H1 (cell line): ENCODE measurements at regions not wholly inside any gene's neighbourhood (a gene's known extent, or its start where the extent isn't known, plus 50 kb on each side); places are given as distances from the start of the nearest gene placed in this dataset.

Experiments used
- CTCF ChIA-PET: fragments of 300-600 bp; sonication (Branson Sonifier 250); formaldehyde crosslinking; loops from one replicate; lab custom pipeline; 2021; ENCODE audit not compliant: partially characterized antibody; lab: Charles Lee
- POLR2A ChIA-PET: fragments of 300-600 bp; sonication (Branson Sonifier 250); formaldehyde crosslinking; loops from one replicate; lab custom pipeline; 2021; ENCODE audit warnings: inconsistent platforms; ENCODE audit not compliant: partially characterized antibody; lab: Charles Lee
- DNase-seq, 2 experiments: peaks; one replicate each; pipeline versions ENCODE4 v3.0.0 to v3.0.0-alpha.2; 2010 to 2022; ENCODE audit warnings: low spot score in 2 of 2, low read depth in 1 of 2, mixed read lengths in 1 of 2
- FAIRE-seq: peaks from 2 replicates; lab custom pipeline; 2011; peaks lifted over from hg19 to GRCh38; lab: Jason Lieb, UNC
- H2AFZ ChIP-seq: 2 replicates; pipeline ENCODE4 v1.8.1; 2012; ENCODE audit warnings: low read length, inconsistent platforms
- H2AK5ac ChIP-seq: 2 replicates; pipeline ENCODE4 v1.6.1; 2013; ENCODE audit warnings: low read depth, low read length
- H2BK120ac ChIP-seq: replicated peaks from 2 replicates; pipeline ENCODE3; 2013; ENCODE audit warnings: low read depth, low read length, inconsistent platforms
- H2BK12ac ChIP-seq: 2 replicates; pipeline ENCODE4 v1.6.1; 2013; ENCODE audit warnings: low read depth, low read length
- H2BK15ac ChIP-seq: 2 replicates; pipeline ENCODE4 v1.6.1; 2013; ENCODE audit warnings: low read length
- H2BK20ac ChIP-seq: 2 replicates; pipeline ENCODE4 v1.6.1; 2013; ENCODE audit warnings: low read length
- H2BK5ac ChIP-seq: 2 replicates; pipeline ENCODE4 v1.6.1; 2013; ENCODE audit warnings: low read depth, low read length
- H3K14ac ChIP-seq: 2 replicates; pipeline ENCODE4 v1.6.1; 2013; ENCODE audit warnings: inconsistent platforms; ENCODE audit not compliant: insufficient read length
- H3K18ac ChIP-seq: 2 replicates; pipeline ENCODE4 v1.6.1; 2013; ENCODE audit warnings: low read length; ENCODE audit errors: extremely low read depth
- H3K23ac ChIP-seq: 2 replicates; pipeline ENCODE4 v1.6.1; 2013; ENCODE audit warnings: inconsistent platforms; ENCODE audit not compliant: insufficient read length
- H3K23me2 ChIP-seq: 2 replicates; pipeline ENCODE4 v1.6.1; 2013; ENCODE audit warnings: low read depth, low read length
- H3K27ac ChIP-seq: 2 replicates; pipeline ENCODE4 v1.6.1; 2011; ENCODE audit warnings: low read depth, low read length, inconsistent platforms
- H3K27me3 ChIP-seq, 4 experiments: replicated peaks in 1 of 4; 1 replicate in 1 of 4; 2 replicates in 3 of 4; pipeline versions ENCODE4 v1.6.1 to v1.8.1; 2011 to 2013; ENCODE audit warnings: low read length in 3 of 4, mild to moderate bottlenecking in 3 of 4, inconsistent platforms in 2 of 4, mixed read lengths in 2 of 4, moderate library complexity in 1 of 4; ENCODE audit not compliant: control insufficient read depth in 3 of 4, insufficient read depth in 3 of 4; ENCODE audit errors: extremely low read depth in 1 of 4
- H3K36me3 ChIP-seq, 4 experiments: 2 replicates each; pipeline versions ENCODE4 v1.6.1 to v1.8.1; 2011 to 2013; ENCODE audit warnings: mild to moderate bottlenecking in 4 of 4, low read length in 3 of 4, moderate library complexity in 2 of 4, control low read depth in 1 of 4, inconsistent platforms in 1 of 4; ENCODE audit not compliant: insufficient read depth in 4 of 4, control insufficient read depth in 2 of 4
- H3K4ac ChIP-seq: replicated peaks from 2 replicates; pipeline ENCODE3; 2013; ENCODE audit warnings: low read length, low read depth, mixed read lengths, inconsistent platforms; ENCODE audit not compliant: insufficient read length
- H3K4me1 ChIP-seq, 4 experiments: replicated peaks in 1 of 4; 1 replicate in 1 of 4; 2 replicates in 3 of 4; pipeline versions ENCODE4 v1.6.1 to v1.8.1; 2011 to 2013; ENCODE audit warnings: low read length in 3 of 4, inconsistent platforms in 2 of 4, mixed read lengths in 1 of 4; ENCODE audit not compliant: insufficient read depth in 4 of 4, control insufficient read depth in 3 of 4
- H3K4me2 ChIP-seq, 2 experiments: 2 replicates each; pipeline versions ENCODE4 v1.6.1 to v1.8.1; 2011 to 2013; ENCODE audit warnings: low read depth in 2 of 2, low read length in 2 of 2, control low read depth in 1 of 2, inconsistent platforms in 1 of 2, mild to moderate bottlenecking in 1 of 2; ENCODE audit not compliant: insufficient read depth in 1 of 2
- H3K4me3 ChIP-seq, 4 experiments: fragments of 200-600, 300-600 bp in 1 of 4; sonication (generic), shearing (Covaris generic), sonication (Bioruptor Twin) in 1 of 4; 2 replicates each; pipeline versions ENCODE4 v1.5.1 to v1.8.1; 2011 to 2016; ENCODE audit warnings: low read length in 4 of 4, low read depth in 3 of 4, control low read depth in 2 of 4, inconsistent platforms in 2 of 4, mild to moderate bottlenecking in 2 of 4, mixed read lengths in 1 of 4, moderate library complexity in 1 of 4; ENCODE audit not compliant: insufficient read depth in 2 of 4; ENCODE audit errors: extremely low read depth in 1 of 4
- H3K56ac ChIP-seq: replicated peaks from 2 replicates; pipeline ENCODE3; 2013; ENCODE audit warnings: low read depth, mild to moderate bottlenecking, mixed read lengths, low read length, inconsistent platforms; ENCODE audit not compliant: insufficient read length
- H3K79me1 ChIP-seq: 2 replicates; pipeline ENCODE4 v1.6.1; 2013; ENCODE audit warnings: low read depth, low read length, control low read depth
- H3K79me2 ChIP-seq, 2 experiments: 2 replicates each; pipeline versions ENCODE4 v1.6.1 to v1.8.1; 2012 to 2013; ENCODE audit warnings: low read length in 2 of 2, mild to moderate bottlenecking in 2 of 2, inconsistent platforms in 1 of 2; ENCODE audit not compliant: insufficient read depth in 2 of 2, control insufficient read depth in 1 of 2
- H3K9ac ChIP-seq, 4 experiments: replicated peaks in 1 of 4; 1 replicate in 1 of 4; 2 replicates in 3 of 4; pipeline versions ENCODE4 v1.6.1 to v1.8.1; 2011 to 2013; ENCODE audit warnings: low read depth in 3 of 4, low read length in 3 of 4, control low read depth in 2 of 4, mild to moderate bottlenecking in 2 of 4, moderate library complexity in 2 of 4, inconsistent platforms in 1 of 4; ENCODE audit errors: extremely low read depth in 1 of 4
- H3K9me3 ChIP-seq, 2 experiments: 2 replicates each; pipeline versions ENCODE4 v1.6.1 to v1.8.1; 2012 to 2013; ENCODE audit warnings: mild to moderate bottlenecking in 2 of 2, moderate library complexity in 2 of 2, control low read depth in 1 of 2, inconsistent platforms in 1 of 2, low read depth in 1 of 2, low read length in 1 of 2, mixed read lengths in 1 of 2; ENCODE audit not compliant: insufficient read depth in 2 of 2
- H4K20me1 ChIP-seq, 2 experiments: replicated peaks in 1 of 2; 2 replicates each; pipeline versions ENCODE3 to v1.8.1; 2011 to 2013; ENCODE audit warnings: inconsistent platforms in 2 of 2, low read length in 2 of 2, mild to moderate bottlenecking in 1 of 2; ENCODE audit not compliant: insufficient read depth in 2 of 2, control insufficient read depth in 1 of 2
- H4K5ac ChIP-seq: 2 replicates; pipeline ENCODE4 v1.6.1; 2013; ENCODE audit warnings: low read length, low read depth, mixed read lengths, inconsistent platforms; ENCODE audit not compliant: insufficient read length
- H4K8ac ChIP-seq: 2 replicates; pipeline ENCODE4 v1.8.0; 2013; ENCODE audit warnings: mild to moderate bottlenecking, moderate library complexity, low read length, inconsistent platforms; ENCODE audit not compliant: insufficient read depth; ENCODE audit errors: extremely low read depth
- H4K91ac ChIP-seq: replicated peaks from 2 replicates; pipeline ENCODE3; 2013; ENCODE audit warnings: low read length, mixed read lengths, inconsistent platforms; ENCODE audit not compliant: insufficient read length
- BRCA1 ChIP-seq: IDR thresholded peaks from 2 replicates; pipeline ENCODE4 v1.6.1; 2012; ENCODE audit warnings: low read depth, low read length, improper control_type of control experiment
- HDAC2 ChIP-seq, 2 experiments: fragments of 300-600 bp in 1 of 2; sonication (generic) in 1 of 2; IDR thresholded peaks; 2 replicates each; pipeline ENCODE4 v1.6.1; 2011 to 2012; ENCODE audit warnings: low read depth in 2 of 2, low read length in 2 of 2, mild to moderate bottlenecking in 2 of 2, moderate library complexity in 2 of 2, borderline replicate concordance in 1 of 2, inconsistent platforms in 1 of 2
- HDAC6 ChIP-seq: IDR thresholded peaks from one replicate; pipeline ENCODE4 v1.7.1; 2012; ENCODE audit warnings: low read depth, mild to moderate bottlenecking, inconsistent platforms, low read length, moderate library complexity
- SIX5 ChIP-seq: IDR thresholded peaks from 2 replicates; pipeline ENCODE4 v1.6.1; 2011; ENCODE audit warnings: mild to moderate bottlenecking, low read depth, low read length
- TEAD4 ChIP-seq: IDR thresholded peaks from 2 replicates; pipeline ENCODE4 v1.6.1; 2012; ENCODE audit warnings: low read depth, low read length, inconsistent platforms, mixed read lengths
- WGBS, 2 experiments: shearing (Covaris generic) in 1 of 2; methylation state at CpG; one replicate each; pipeline versions ENCODE4 v1.1.6 to v1.1.7; 2013 to 2015; ENCODE audit warnings: low lambda C conversion rate in 2 of 2, mixed read lengths in 2 of 2, inconsistent platforms in 1 of 2, low coverage in 1 of 2, missing lambda C conversion rate in 1 of 2; ENCODE audit not compliant: insufficient replicate concordance in 2 of 2, insufficient coverage in 1 of 2, insufficient read length in 1 of 2; ENCODE audit errors: extremely low coverage in 1 of 2, missing lambda C conversion rate in 1 of 2; 5-methylcytosine and 5-hydroxymethylcytosine counted together

- Histone ChIP-seq H3K27me3 (no peaks in the 10 kb centered on the region), H3K9ac (no peak overlapping the region), H3K4me2 (no peak overlapping the region), H3K56ac (no peak overlapping the region), H3K27ac (no peak overlapping the region), H3K79me2 (no peaks in the 10 kb centered on the region), H3K36me3 (no peaks in the 10 kb centered on the region), H4K5ac (no peak overlapping the region), H2AK5ac (no peak overlapping the region), H3K4ac (no peak overlapping the region), H3K4me1 (no peaks in the 10 kb centered on the region), H2AFZ (no peak overlapping the region), H2BK20ac (no peak overlapping the region), H3K4me3 (no peak overlapping the region), H2BK120ac (no peak overlapping the region), H4K8ac (no peak overlapping the region), H3K14ac (no peak overlapping the region), H3K9me3 (peaks cover 3 to 5% of the 10 kb centered on the region in 2 experiments; a peak in 1 of 4 replicates), H3K79me1 (no peaks in the 10 kb centered on the region), H3K23ac (no peak overlapping the region), H2BK12ac (no peak overlapping the region), H2BK15ac (no peak overlapping the region), H4K91ac (no peak overlapping the region), H4K20me1 (no peaks in the 10 kb centered on the region), H3K23me2 (no peaks in the 10 kb centered on the region), H3K18ac (no peak overlapping the region), H2BK5ac (no peak overlapping the region)
- FAIRE-seq (no peak), DNase-seq (peak in 1 of 2 experiments; percentile 23)
- WGBS, 2 experiments, result 77% methylated on average over 6 of the region's 8 CpGs; no CpG with 5 or more reads in 1 of the 2 experiments
- ChIA-PET POLR2A (no interaction called here), CTCF (interaction anchor here (1.3 kb wide), 1 partner anchor 10 kb away, joined by 3 read pairs; no protein-coding TSS in a partner anchor)
- TF ChIP-seq TEAD4 (no peak), BRCA1 (no peak), SIX5 (no peak), HDAC2 (IDR thresholded peaks at IDR 0.05; ENCODE audit: borderline replicate concordance in 1 of 2, low read depth in 2 of 2, low read length in 2 of 2) (no peak), HDAC6 (no peak)
Observed at GRCh38 chr2:239789711-239790110, 235.4 kb downstream of the NDUFA10 start.
